ENCODE measurements at regions not wholly inside any gene's neighbourhood (a gene's known extent, or its start where the extent isn't known, plus 50 kb on each side); places are given as distances from the start of the nearest gene placed in this dataset.

GRCh38 chr2:190767821-190768220, 112.8 kb upstream of the GLS start:
- intact Hi-C loops (cut with micrococcal nuclease; ENCODE audit: unreplicated experiment) = no loop called here
- H3K4me3 ChIP-seq (ENCODE audit: low read depth in 2 of 2, low read length in 2 of 2) = no peak overlapping the region
- ChIA-PET CTCF (no interaction called here), POLR2A (no interaction called here)
- no peak for DNase-seq (ENCODE audit: low read depth, low spot score)
- no TSS peak for BruUV-seq (replicated peaks)
- H3K36me3 ChIP-seq (ENCODE audit: control insufficient read depth, insufficient read depth, low read length) = no peaks in the 10 kb centered on the region
- in situ Hi-C loops (cut with HindIII; ENCODE audit: low pct_unique_long_range_greater_than_20kb, low sequenced_read_pairs) = no loop called here
- no peaks in the 10 kb centered on the region for H3K4me1 ChIP-seq (ENCODE audit: control insufficient read depth, insufficient read depth, low read length)
- TF ChIP-seq CTCF (IDR thresholded peaks at IDR 0.05) (no peak), SIN3A (IDR thresholded peaks at IDR 0.05; ENCODE audit: borderline replicate concordance, insufficient read depth, low read depth, low read length) (no peak), TCF7L2 (IDR thresholded peaks at IDR 0.05; ENCODE audit: low read depth, low read length) (no peak), POLR2AphosphoS5 (IDR thresholded peaks at IDR 0.05; ENCODE audit: low read depth, low read length) (no peak)
- no peak overlapping the region for H3K27ac ChIP-seq (ENCODE audit: low read length)
- ATAC-seq = no peak
- peaks cover 2% of the 10 kb centered on the region; the same call in 1 of the 2 replicates for H3K27me3 ChIP-seq (ENCODE audit: control insufficient read depth, insufficient read depth, low read length)
- H3K9me3 ChIP-seq (ENCODE audit: control insufficient read depth, insufficient read depth, low read depth, low read length) = no peaks in the 10 kb centered on the region

GRCh38 chr2:190769258-190769657, 111.4 kb upstream of the GLS start:
- intact Hi-C loops (cut with micrococcal nuclease; ENCODE audit: unreplicated experiment) (no loop called here), in situ Hi-C loops (cut with HindIII; ENCODE audit: low pct_unique_long_range_greater_than_20kb, low sequenced_read_pairs) (no loop called here)
- peaks cover 2% of the 10 kb centered on the region; the same call in 1 of the 2 replicates for H3K27me3 ChIP-seq (ENCODE audit: control insufficient read depth, insufficient read depth, low read length)
- TF ChIP-seq REST (IDR thresholded peaks at IDR 0.05; ENCODE audit: insufficient read depth in 1 of 2, low read depth in 2 of 2, low read length in 1 of 2) (no peak), CTCF (IDR thresholded peaks at IDR 0.05) (no peak), TCF7L2 (IDR thresholded peaks at IDR 0.05; ENCODE audit: low read depth, low read length) (no peak), SIN3A (IDR thresholded peaks at IDR 0.05; ENCODE audit: borderline replicate concordance, insufficient read depth, low read depth, low read length) (no peak), POLR2AphosphoS5 (IDR thresholded peaks at IDR 0.05; ENCODE audit: low read depth, low read length) (no peak)
- no peaks in the 10 kb centered on the region for H3K9me3 ChIP-seq (ENCODE audit: control insufficient read depth, insufficient read depth, low read depth, low read length)
- no TSS peak for BruUV-seq (replicated peaks)
- ChIA-PET POLR2A (no interaction called here), CTCF (no interaction called here)
- no peak overlapping the region for H3K27ac ChIP-seq (ENCODE audit: low read length)
- no peaks in the 10 kb centered on the region for H3K36me3 ChIP-seq (ENCODE audit: control insufficient read depth, insufficient read depth, low read length)
- H3K4me1 ChIP-seq (ENCODE audit: control insufficient read depth, insufficient read depth, low read length) = no peaks in the 10 kb centered on the region
- H3K4me3 ChIP-seq (ENCODE audit: low read depth in 2 of 2, low read length in 2 of 2) = no peak overlapping the region
- ATAC-seq (no peak), DNase-seq (ENCODE audit: low read depth, low spot score) (no peak)

Measured in Panc1 (cell line).